ENCODE measurements at regions not wholly inside any gene's neighbourhood (a gene's known extent, or its start where the extent isn't known, plus 50 kb on each side); places are given as distances from the start of the nearest gene placed in this dataset.

- Histone ChIP-seq H2BK5ac (ENCODE audit: low read depth, low read length, poor library complexity, severe bottlenecking) (no peak overlapping the region), H2BK15ac (ENCODE audit: low read depth, low read length) (no peak overlapping the region), H3K36me3 (ENCODE audit: control insufficient read depth, insufficient read depth, low read length) (no peaks in the 10 kb centered on the region), H3K4ac (ENCODE audit: low read depth, low read length) (no peak overlapping the region), H3K4me2 (ENCODE audit: low read depth, low read length) (no peak overlapping the region), H3K23ac (ENCODE audit: low read depth, low read length) (no peak overlapping the region), H2BK20ac (ENCODE audit: low read depth, low read length) (no peak overlapping the region), H3K27ac (ENCODE audit: insufficient read depth, low read length) (no peak overlapping the region), H3K4me1 (ENCODE audit: control insufficient read depth, insufficient read depth, low read length) (no peaks in the 10 kb centered on the region), H3K9me1 (ENCODE audit: insufficient read depth, low read length) (no peaks in the 10 kb centered on the region), H2AFZ (replicated peaks; ENCODE audit: low read length, poor library complexity) (no peak overlapping the region), H2AK9ac (replicated peaks; ENCODE audit: low read depth, low read length, poor library complexity) (no peak overlapping the region), H3K9ac (ENCODE audit: low read depth, low read length) (no peak overlapping the region), H3K4me3 (ENCODE audit: insufficient read depth, low read depth, low read length) (no peak overlapping the region), H2BK120ac (ENCODE audit: low read depth, low read length) (no peak overlapping the region), H3K79me1 (ENCODE audit: low read depth in 1 of 2, low read length in 2 of 2) (no peaks in the 10 kb centered on the region), H4K20me1 (ENCODE audit: insufficient read depth, low read length) (no peaks in the 10 kb centered on the region), H3K14ac (replicated peaks; ENCODE audit: low read depth, low read length) (no peak overlapping the region), H3K56ac (ENCODE audit: extremely low read depth, insufficient read depth, low read length) (no peak overlapping the region), H3K27me3 (ENCODE audit: control insufficient read depth, insufficient read depth, low read length) (no peaks in the 10 kb centered on the region), H4K5ac (ENCODE audit: low read depth, low read length) (no peak overlapping the region), H2AK5ac (ENCODE audit: low read depth, low read length) (no peak overlapping the region), H3K18ac (ENCODE audit: low read depth, low read length) (no peak overlapping the region), H4K8ac (ENCODE audit: low read depth in 2 of 2, low read length in 2 of 2) (no peak overlapping the region), H4K91ac (ENCODE audit: insufficient read depth, low read depth, low read length) (no peak overlapping the region), H3K9me3 (ENCODE audit: control insufficient read depth, insufficient read depth, low read length) (peaks cover 7% of the 10 kb centered on the region)
- intact Hi-C loops (cut with micrococcal nuclease), result no loop called here
- in situ Hi-C loops (cut with MboI; ENCODE audit: low sequenced_read_pairs), result no loop called here
- POLR2A ChIA-PET (ENCODE audit: unreplicated experiment), result no interaction called here
- CTCF ChIA-PET, result no interaction called here
- dilution Hi-C loops (cut with HindIII; ENCODE audit: low sequenced_read_pairs, unreplicated experiment), result no loop called here
- DNase-seq, result no peak
- WGBS, 2 experiments (ENCODE audit: extremely low coverage in 2 of 2, insufficient read length in 1 of 2), result 93% methylated on average over 6 of the region's 10 CpGs; no CpG with 5 or more reads in 1 of the 2 experiments
- no TSS peak for BruUV-seq (replicated peaks)
- ATAC-seq (ENCODE audit: low read depth), result no peak
- no peak for TF ChIP-seq CHD1 (IDR thresholded peaks at IDR 0.05; ENCODE audit: low read depth, low read length)
- no peak for TF ChIP-seq ELK1 (IDR thresholded peaks at IDR 0.05; ENCODE audit: borderline replicate concordance, low read depth, low read length)
These were observed 586.7 kb upstream of the SGCG start for GRCh38 chr13:22594041-22594440.
